Choroid plexus epithelial cell (primary cell): ENCODE measurements at regions not wholly inside any gene's neighbourhood (a gene's known extent, or its start where the extent isn't known, plus 50 kb on each side); places are given as distances from the start of the nearest gene placed in this dataset.

Source experiments
- DNase-seq: peaks from one replicate; pipeline ENCODE4 v3.0.0-alpha.2; 2010; ENCODE audit warnings: low read depth
- H3K4me3 ChIP-seq: 2 replicates; pipeline ENCODE4 v1.5.1; 2011; ENCODE audit warnings: low read depth, mild to moderate bottlenecking, control low read depth, low read length, moderate library complexity
- CTCF ChIP-seq: conservative IDR thresholded peaks from 2 replicates; pipeline ENCODE4 v1.5.1; 2011; ENCODE audit warnings: low read depth, mild to moderate bottlenecking, control low read depth, inconsistent platforms, low read length, moderate library complexity

- peak; percentile 94 for DNase-seq
- no peak overlapping the region for H3K4me3 ChIP-seq
- TF ChIP-seq CTCF = peak; percentile 99
These were observed 227.6 kb upstream of the DMRT1 start for GRCh38 chr9:613771-614347.

GRCh38 chr9:614431-614830 lies 227.1 kb upstream of the DMRT1 start:
- DNase-seq = no peak
- no peak overlapping the region for H3K4me3 ChIP-seq
- TF ChIP-seq CTCF = no peak

GRCh38 chr9:615756-616155 lies 225.7 kb upstream of the DMRT1 start:
- no peak for TF ChIP-seq CTCF
- DNase-seq = no peak
- H3K4me3 ChIP-seq = no peak overlapping the region

GRCh38 chr9:616694-617093 lies 224.8 kb upstream of the DMRT1 start:
- no peak overlapping the region for H3K4me3 ChIP-seq
- TF ChIP-seq CTCF = no peak
- no peak for DNase-seq

GRCh38 chr9:617445-618085 lies 223.9 kb upstream of the DMRT1 start:
- DNase-seq = no peak
- no peak overlapping the region for H3K4me3 ChIP-seq
- TF ChIP-seq CTCF = no peak

- TF ChIP-seq CTCF = no peak
- DNase-seq = peak; percentile 57
These were observed 223.0 kb upstream of the DMRT1 start for GRCh38 chr9:618478-618877.

GRCh38 chr9:621201-621855 lies 220.2 kb upstream of the DMRT1 start:
- peak; percentile 13 for DNase-seq
- TF ChIP-seq CTCF = no peak
- H3K4me3 ChIP-seq = no peak overlapping the region

More at GRCh38 chr9:618478-618877, 223.0 kb upstream of the DMRT1 start:
- no peak overlapping the region for H3K4me3 ChIP-seq
